H1 (cell line): ENCODE measurements at regions not wholly inside any gene's neighbourhood (a gene's known extent, or its start where the extent isn't known, plus 50 kb on each side); places are given as distances from the start of the nearest gene placed in this dataset.

Experiments used
- CTCF ChIA-PET: fragments of 300-600 bp; sonication (Branson Sonifier 250); formaldehyde crosslinking; loops from one replicate; lab custom pipeline; 2021; ENCODE audit not compliant: partially characterized antibody; lab: Charles Lee
- POLR2A ChIA-PET: fragments of 300-600 bp; sonication (Branson Sonifier 250); formaldehyde crosslinking; loops from one replicate; lab custom pipeline; 2021; ENCODE audit warnings: inconsistent platforms; ENCODE audit not compliant: partially characterized antibody; lab: Charles Lee
- DNase-seq, 2 experiments: peaks; one replicate each; pipeline versions ENCODE4 v3.0.0 to v3.0.0-alpha.2; 2010 to 2022; ENCODE audit warnings: low spot score in 2 of 2, low read depth in 1 of 2, mixed read lengths in 1 of 2
- FAIRE-seq: peaks from 2 replicates; lab custom pipeline; 2011; peaks lifted over from hg19 to GRCh38; lab: Jason Lieb, UNC
- H2AFZ ChIP-seq: 2 replicates; pipeline ENCODE4 v1.8.1; 2012; ENCODE audit warnings: low read length, inconsistent platforms
- H2AK5ac ChIP-seq: 2 replicates; pipeline ENCODE4 v1.6.1; 2013; ENCODE audit warnings: low read depth, low read length
- H2BK120ac ChIP-seq: replicated peaks from 2 replicates; pipeline ENCODE3; 2013; ENCODE audit warnings: low read depth, low read length, inconsistent platforms
- H2BK12ac ChIP-seq: 2 replicates; pipeline ENCODE4 v1.6.1; 2013; ENCODE audit warnings: low read depth, low read length
- H2BK15ac ChIP-seq: 2 replicates; pipeline ENCODE4 v1.6.1; 2013; ENCODE audit warnings: low read length
- H2BK20ac ChIP-seq: 2 replicates; pipeline ENCODE4 v1.6.1; 2013; ENCODE audit warnings: low read length
- H2BK5ac ChIP-seq: 2 replicates; pipeline ENCODE4 v1.6.1; 2013; ENCODE audit warnings: low read depth, low read length
- H3K14ac ChIP-seq: 2 replicates; pipeline ENCODE4 v1.6.1; 2013; ENCODE audit warnings: inconsistent platforms; ENCODE audit not compliant: insufficient read length
- H3K18ac ChIP-seq: 2 replicates; pipeline ENCODE4 v1.6.1; 2013; ENCODE audit warnings: low read length; ENCODE audit errors: extremely low read depth
- H3K23ac ChIP-seq: 2 replicates; pipeline ENCODE4 v1.6.1; 2013; ENCODE audit warnings: inconsistent platforms; ENCODE audit not compliant: insufficient read length
- H3K23me2 ChIP-seq: 2 replicates; pipeline ENCODE4 v1.6.1; 2013; ENCODE audit warnings: low read depth, low read length
- H3K27ac ChIP-seq: 2 replicates; pipeline ENCODE4 v1.6.1; 2011; ENCODE audit warnings: low read depth, low read length, inconsistent platforms
- H3K27me3 ChIP-seq, 4 experiments: replicated peaks in 1 of 4; 1 replicate in 1 of 4; 2 replicates in 3 of 4; pipeline versions ENCODE4 v1.6.1 to v1.8.1; 2011 to 2013; ENCODE audit warnings: low read length in 3 of 4, mild to moderate bottlenecking in 3 of 4, inconsistent platforms in 2 of 4, mixed read lengths in 2 of 4, moderate library complexity in 1 of 4; ENCODE audit not compliant: control insufficient read depth in 3 of 4, insufficient read depth in 3 of 4; ENCODE audit errors: extremely low read depth in 1 of 4
- H3K36me3 ChIP-seq, 4 experiments: 2 replicates each; pipeline versions ENCODE4 v1.6.1 to v1.8.1; 2011 to 2013; ENCODE audit warnings: mild to moderate bottlenecking in 4 of 4, low read length in 3 of 4, moderate library complexity in 2 of 4, control low read depth in 1 of 4, inconsistent platforms in 1 of 4; ENCODE audit not compliant: insufficient read depth in 4 of 4, control insufficient read depth in 2 of 4
- H3K4ac ChIP-seq: replicated peaks from 2 replicates; pipeline ENCODE3; 2013; ENCODE audit warnings: low read length, low read depth, mixed read lengths, inconsistent platforms; ENCODE audit not compliant: insufficient read length
- H3K4me1 ChIP-seq, 4 experiments: replicated peaks in 1 of 4; 1 replicate in 1 of 4; 2 replicates in 3 of 4; pipeline versions ENCODE4 v1.6.1 to v1.8.1; 2011 to 2013; ENCODE audit warnings: low read length in 3 of 4, inconsistent platforms in 2 of 4, mixed read lengths in 1 of 4; ENCODE audit not compliant: insufficient read depth in 4 of 4, control insufficient read depth in 3 of 4
- H3K4me2 ChIP-seq, 2 experiments: 2 replicates each; pipeline versions ENCODE4 v1.6.1 to v1.8.1; 2011 to 2013; ENCODE audit warnings: low read depth in 2 of 2, low read length in 2 of 2, control low read depth in 1 of 2, inconsistent platforms in 1 of 2, mild to moderate bottlenecking in 1 of 2; ENCODE audit not compliant: insufficient read depth in 1 of 2
- H3K4me3 ChIP-seq, 4 experiments: fragments of 200-600, 300-600 bp in 1 of 4; sonication (generic), shearing (Covaris generic), sonication (Bioruptor Twin) in 1 of 4; 2 replicates each; pipeline versions ENCODE4 v1.5.1 to v1.8.1; 2011 to 2016; ENCODE audit warnings: low read length in 4 of 4, low read depth in 3 of 4, control low read depth in 2 of 4, inconsistent platforms in 2 of 4, mild to moderate bottlenecking in 2 of 4, mixed read lengths in 1 of 4, moderate library complexity in 1 of 4; ENCODE audit not compliant: insufficient read depth in 2 of 4; ENCODE audit errors: extremely low read depth in 1 of 4
- H3K56ac ChIP-seq: replicated peaks from 2 replicates; pipeline ENCODE3; 2013; ENCODE audit warnings: low read depth, mild to moderate bottlenecking, mixed read lengths, low read length, inconsistent platforms; ENCODE audit not compliant: insufficient read length
- H3K79me1 ChIP-seq: 2 replicates; pipeline ENCODE4 v1.6.1; 2013; ENCODE audit warnings: low read depth, low read length, control low read depth
- H3K79me2 ChIP-seq, 2 experiments: 2 replicates each; pipeline versions ENCODE4 v1.6.1 to v1.8.1; 2012 to 2013; ENCODE audit warnings: low read length in 2 of 2, mild to moderate bottlenecking in 2 of 2, inconsistent platforms in 1 of 2; ENCODE audit not compliant: insufficient read depth in 2 of 2, control insufficient read depth in 1 of 2
- H3K9ac ChIP-seq, 4 experiments: replicated peaks in 1 of 4; 1 replicate in 1 of 4; 2 replicates in 3 of 4; pipeline versions ENCODE4 v1.6.1 to v1.8.1; 2011 to 2013; ENCODE audit warnings: low read depth in 3 of 4, low read length in 3 of 4, control low read depth in 2 of 4, mild to moderate bottlenecking in 2 of 4, moderate library complexity in 2 of 4, inconsistent platforms in 1 of 4; ENCODE audit errors: extremely low read depth in 1 of 4
- H3K9me3 ChIP-seq, 2 experiments: 2 replicates each; pipeline versions ENCODE4 v1.6.1 to v1.8.1; 2012 to 2013; ENCODE audit warnings: mild to moderate bottlenecking in 2 of 2, moderate library complexity in 2 of 2, control low read depth in 1 of 2, inconsistent platforms in 1 of 2, low read depth in 1 of 2, low read length in 1 of 2, mixed read lengths in 1 of 2; ENCODE audit not compliant: insufficient read depth in 2 of 2
- H4K20me1 ChIP-seq, 2 experiments: replicated peaks in 1 of 2; 2 replicates each; pipeline versions ENCODE3 to v1.8.1; 2011 to 2013; ENCODE audit warnings: inconsistent platforms in 2 of 2, low read length in 2 of 2, mild to moderate bottlenecking in 1 of 2; ENCODE audit not compliant: insufficient read depth in 2 of 2, control insufficient read depth in 1 of 2
- H4K5ac ChIP-seq: 2 replicates; pipeline ENCODE4 v1.6.1; 2013; ENCODE audit warnings: low read length, low read depth, mixed read lengths, inconsistent platforms; ENCODE audit not compliant: insufficient read length
- H4K8ac ChIP-seq: 2 replicates; pipeline ENCODE4 v1.8.0; 2013; ENCODE audit warnings: mild to moderate bottlenecking, moderate library complexity, low read length, inconsistent platforms; ENCODE audit not compliant: insufficient read depth; ENCODE audit errors: extremely low read depth
- H4K91ac ChIP-seq: replicated peaks from 2 replicates; pipeline ENCODE3; 2013; ENCODE audit warnings: low read length, mixed read lengths, inconsistent platforms; ENCODE audit not compliant: insufficient read length
- ASH2L ChIP-seq: fragments of 200-600, 300-600 bp; sonication (generic); IDR thresholded peaks from one replicate; pipeline ENCODE4 v1.7.1; 2017; ENCODE audit warnings: low read length
- ATF3 ChIP-seq: IDR thresholded peaks from 2 replicates; pipeline ENCODE4 v1.6.1; 2011; ENCODE audit warnings: low read depth, mild to moderate bottlenecking, low read length; ENCODE audit not compliant: insufficient read depth
- BCL11A ChIP-seq, 2 experiments: IDR thresholded peaks; one replicate each; pipeline ENCODE4 v1.6.1; 2011; ENCODE audit warnings: low read depth in 2 of 2, low read length in 2 of 2, mild to moderate bottlenecking in 2 of 2
- CBX5 ChIP-seq: fragments of 300-800, 300-1000 bp; sonication (generic); IDR thresholded peaks from 2 replicates; pipeline ENCODE4 v1.7.1; 2016; ENCODE audit warnings: antibody characterized with exemption, low read length, low read depth
- CHD1 ChIP-seq: IDR thresholded peaks from 2 replicates; pipeline ENCODE4 v1.6.1; 2012; ENCODE audit warnings: low read depth, low read length, improper control_type of control experiment
- EGR1 ChIP-seq: IDR thresholded peaks from 2 replicates; pipeline ENCODE4 v1.6.1; 2011; ENCODE audit warnings: low read depth, low read length, borderline replicate concordance
- HDAC6 ChIP-seq: IDR thresholded peaks from one replicate; pipeline ENCODE4 v1.7.1; 2012; ENCODE audit warnings: low read depth, mild to moderate bottlenecking, inconsistent platforms, low read length, moderate library complexity
- KDM1A ChIP-seq: fragments of 200-600, 300-600 bp; sonication (generic); IDR thresholded peaks from 2 replicates; pipeline ENCODE4 v1.7.1; 2016; ENCODE audit warnings: mild to moderate bottlenecking, low read length, borderline replicate concordance
- POLR2A ChIP-seq, 2 experiments: IDR thresholded peaks; 1 replicate in 1 of 2; 2 replicates in 1 of 2; pipeline ENCODE4 v1.6.1; 2011; ENCODE audit warnings: low read depth in 2 of 2, low read length in 2 of 2, mild to moderate bottlenecking in 2 of 2; ENCODE audit errors: control extremely low read depth in 1 of 2
- POLR2AphosphoS5 ChIP-seq: IDR thresholded peaks from 2 replicates; pipeline ENCODE4 v1.6.1; 2011; ENCODE audit warnings: low read depth, low read length
- POU5F1 ChIP-seq: IDR thresholded peaks from 2 replicates; pipeline ENCODE4 v1.6.1; 2011; ENCODE audit warnings: low read depth, mild to moderate bottlenecking, low read length, moderate library complexity
- RNF2 ChIP-seq: fragments of 200-900, 300-1000 bp; sonication (generic); IDR thresholded peaks from 2 replicates; pipeline ENCODE4 v1.7.1; 2016; ENCODE audit warnings: borderline replicate concordance, low read depth, mild to moderate bottlenecking, antibody characterized with exemption, low read length; ENCODE audit not compliant: poor library complexity, severe bottlenecking; ENCODE audit errors: missing control alignments
- RXRA ChIP-seq: IDR thresholded peaks from 2 replicates; pipeline ENCODE4 v1.6.1; 2011; ENCODE audit warnings: low read depth, mild to moderate bottlenecking, low read length, moderate library complexity; ENCODE audit not compliant: insufficient read depth
- SIX5 ChIP-seq: IDR thresholded peaks from 2 replicates; pipeline ENCODE4 v1.6.1; 2011; ENCODE audit warnings: mild to moderate bottlenecking, low read depth, low read length
- SUZ12 ChIP-seq: fragments of 200-600 bp; sonication (generic); IDR thresholded peaks from 2 replicates; pipeline ENCODE4 v1.6.1; 2012; ENCODE audit warnings: mild to moderate bottlenecking, inconsistent platforms, low read length, moderate library complexity, mixed read lengths
- YY1 ChIP-seq: IDR thresholded peaks from 2 replicates; pipeline ENCODE4 v1.6.1; 2011; ENCODE audit warnings: low read depth, mild to moderate bottlenecking, low read length
- WGBS, 2 experiments: shearing (Covaris generic) in 1 of 2; methylation state at CpG; one replicate each; pipeline versions ENCODE4 v1.1.6 to v1.1.7; 2013 to 2015; ENCODE audit warnings: low lambda C conversion rate in 2 of 2, mixed read lengths in 2 of 2, inconsistent platforms in 1 of 2, low coverage in 1 of 2, missing lambda C conversion rate in 1 of 2; ENCODE audit not compliant: insufficient replicate concordance in 2 of 2, insufficient coverage in 1 of 2, insufficient read length in 1 of 2; ENCODE audit errors: extremely low coverage in 1 of 2, missing lambda C conversion rate in 1 of 2; 5-methylcytosine and 5-hydroxymethylcytosine counted together

- Histone ChIP-seq H2BK120ac (no peak overlapping the region), H3K56ac (no peak overlapping the region), H3K14ac (no peak overlapping the region), H3K36me3 (no peaks in the 10 kb centered on the region), H2BK15ac (no peak overlapping the region), H3K27me3 (no peaks in the 10 kb centered on the region), H3K9ac (no peak overlapping the region), H4K5ac (no peak overlapping the region), H3K23ac (no peak overlapping the region), H4K8ac (no peak overlapping the region), H3K27ac (no peak overlapping the region), H3K79me1 (no peaks in the 10 kb centered on the region), H2AK5ac (no peak overlapping the region), H2BK5ac (no peak overlapping the region), H2BK20ac (no peak overlapping the region), H3K4me1 (no peaks in the 10 kb centered on the region; a peak in 1 of 7 replicates), H3K23me2 (no peaks in the 10 kb centered on the region), H2AFZ (no peak overlapping the region), H3K4me2 (no peak overlapping the region), H4K20me1 (no peaks in the 10 kb centered on the region), H3K18ac (no peak overlapping the region), H3K4ac (no peak overlapping the region), H4K91ac (no peak overlapping the region), H3K9me3 (no peaks in the 10 kb centered on the region), H3K4me3 (no peak overlapping the region), H2BK12ac (no peak overlapping the region), H3K79me2 (no peaks in the 10 kb centered on the region)
- no peak for DNase-seq
- ChIA-PET POLR2A (interaction anchor here (0.6 kb wide), 1 partner anchor 230 kb away, joined by 4 read pairs; no protein-coding TSS in a partner anchor), CTCF (interaction anchor here (1.6 kb wide), 1 partner anchor 337 kb away, joined by 3 read pairs; no protein-coding TSS in a partner anchor)
- TF ChIP-seq EGR1, result no peak
- TF ChIP-seq SIX5, result no peak
- TF ChIP-seq YY1, result no peak
- no peak for TF ChIP-seq POLR2AphosphoS5
- no peak for TF ChIP-seq CBX5
- TF ChIP-seq ASH2L, result no peak
- no peak for TF ChIP-seq POLR2A (IDR thresholded peaks at IDR 0.05; ENCODE audit: control extremely low read depth in 1 of 2, low read depth in 2 of 2, low read length in 2 of 2)
- no peak for TF ChIP-seq CHD1
- no peak for TF ChIP-seq RNF2
- no peak for TF ChIP-seq HDAC6
- no peak for TF ChIP-seq POU5F1
- no peak for TF ChIP-seq SUZ12
- TF ChIP-seq KDM1A, result no peak
- no peak for TF ChIP-seq RXRA
- TF ChIP-seq BCL11A (IDR thresholded peaks at IDR 0.05; ENCODE audit: low read depth in 2 of 2, low read length in 2 of 2), result no peak
- TF ChIP-seq ATF3, result no peak
- WGBS, 2 experiments, result 91% methylated on average over 4 of the region's 4 CpGs; no CpG with 5 or more reads in 1 of the 2 experiments
- FAIRE-seq, result no peak
Observed at GRCh38 chr3:107068980-107069379, 308.3 kb upstream of the CCDC54 start.
